ENCODE measurements at regions not wholly inside any gene's neighbourhood (a gene's known extent, or its start where the extent isn't known, plus 50 kb on each side); places are given as distances from the start of the nearest gene placed in this dataset.
"Not testable (repeated sequence)": the region's sequence is repeated elsewhere in the genome, so short reads cannot be mapped to it uniquely, and the experiment has no call there.

GRCh38 chr2:225806105-225806504 is 406.6 kb downstream of the NYAP2 start:
- Histone ChIP-seq H3K36me3 (replicated peaks; ENCODE audit: control insufficient read depth, insufficient read depth, low read length) (no peaks in the 10 kb centered on the region), H3K4me3 (ENCODE audit: insufficient read depth, low read depth, low read length) (no peak overlapping the region), H3K27me3 (ENCODE audit: control insufficient read depth, insufficient read depth, low read length) (no peaks in the 10 kb centered on the region)
- no peak for DNase-seq

DNA sequence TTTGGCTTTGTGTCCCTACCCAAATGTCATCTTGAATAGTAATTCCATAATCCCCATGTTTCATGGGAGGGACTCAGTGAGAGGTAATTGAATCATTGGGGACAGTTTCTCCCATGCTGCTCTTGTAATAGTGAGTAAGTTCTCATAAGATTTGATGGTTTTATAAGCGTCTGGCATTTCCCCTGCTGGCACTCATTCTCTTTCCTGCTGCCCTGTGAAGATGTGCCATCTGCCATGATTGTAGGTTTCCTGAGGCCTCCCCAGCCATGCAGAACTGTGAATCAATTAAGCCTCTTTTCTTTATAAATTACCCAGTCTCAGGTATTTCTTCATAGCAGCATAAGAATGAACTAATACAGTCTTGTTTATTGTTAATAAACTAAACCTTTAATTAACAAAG is 402.6 kb downstream of the NYAP2 start:
- DNase-seq; H3K36me3 ChIP-seq (replicated peaks; ENCODE audit: control insufficient read depth, insufficient read depth, low read length); H3K4me3 ChIP-seq (ENCODE audit: insufficient read depth, low read depth, low read length); H3K27me3 ChIP-seq (ENCODE audit: control insufficient read depth, insufficient read depth, low read length): not testable (repeated sequence)

GRCh38 chr2:225797394-225797793 is 397.9 kb downstream of the NYAP2 start:
- no peaks in the 10 kb centered on the region for H3K27me3 ChIP-seq (ENCODE audit: control insufficient read depth, insufficient read depth, low read length)
- no peak overlapping the region for H3K4me3 ChIP-seq (ENCODE audit: insufficient read depth, low read depth, low read length)
- no peaks in the 10 kb centered on the region for H3K36me3 ChIP-seq (replicated peaks; ENCODE audit: control insufficient read depth, insufficient read depth, low read length)
- DNase-seq, result no peak

DNA sequence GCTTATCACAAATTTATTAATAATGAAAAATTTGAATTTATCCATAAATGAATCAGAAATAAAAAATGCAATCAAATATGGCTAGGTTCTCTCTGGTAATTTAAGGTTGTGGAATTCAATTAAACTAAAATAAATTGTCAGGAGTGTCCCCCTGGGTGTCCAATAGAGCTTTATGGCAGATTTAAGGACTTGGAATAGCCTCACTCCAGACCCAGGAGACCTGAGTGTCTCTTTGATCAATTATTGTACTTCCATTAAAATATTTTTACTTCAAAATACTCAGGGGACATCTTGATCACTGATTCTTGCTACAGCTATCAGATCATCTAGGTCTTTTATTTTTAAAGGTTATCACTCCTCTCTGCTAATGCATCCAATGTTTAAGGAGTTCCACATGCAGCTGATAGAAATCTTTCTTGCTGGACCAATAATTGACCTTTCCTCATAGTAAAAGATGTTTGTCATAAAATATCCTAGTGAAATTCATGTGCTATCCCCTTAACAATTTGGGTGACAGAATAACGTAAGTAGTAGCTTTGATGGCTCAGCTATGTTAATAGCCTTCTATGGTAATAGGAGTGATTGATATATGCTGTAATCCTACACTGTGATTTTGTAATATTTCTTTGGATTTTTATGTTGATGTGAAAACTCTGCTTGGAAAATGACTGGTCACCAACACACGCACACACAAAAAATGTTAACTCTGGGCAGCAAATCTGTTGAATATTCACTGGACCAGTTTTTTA is 395.3 kb downstream of the NYAP2 start:
- H3K36me3 ChIP-seq (replicated peaks; ENCODE audit: control insufficient read depth, insufficient read depth, low read length), result no peaks in the 10 kb centered on the region
- no peak overlapping the region for H3K4me3 ChIP-seq (ENCODE audit: insufficient read depth, low read depth, low read length)
- DNase-seq, result no peak
- no peaks in the 10 kb centered on the region for H3K27me3 ChIP-seq (ENCODE audit: control insufficient read depth, insufficient read depth, low read length)

GRCh38 chr2:225793736-225794550 is 394.4 kb downstream of the NYAP2 start:
- no peak for DNase-seq
- H3K36me3 ChIP-seq (replicated peaks; ENCODE audit: control insufficient read depth, insufficient read depth, low read length), result no peaks in the 10 kb centered on the region
- no peak overlapping the region for H3K4me3 ChIP-seq (ENCODE audit: insufficient read depth, low read depth, low read length)
- H3K27me3 ChIP-seq (ENCODE audit: control insufficient read depth, insufficient read depth, low read length), result no peaks in the 10 kb centered on the region

- Histone ChIP-seq H3K36me3 (replicated peaks; ENCODE audit: control insufficient read depth, insufficient read depth, low read length) (no peaks in the 10 kb centered on the region), H3K27me3 (ENCODE audit: control insufficient read depth, insufficient read depth, low read length) (no peaks in the 10 kb centered on the region), H3K4me3 (ENCODE audit: insufficient read depth, low read depth, low read length) (no peak overlapping the region)
- no peak for DNase-seq
These were observed 389.1 kb downstream of the NYAP2 start for GRCh38 chr2:225788571-225789094.

GRCh38 chr2:225787497-225787896 is 388.0 kb downstream of the NYAP2 start:
- Histone ChIP-seq H3K36me3 (replicated peaks; ENCODE audit: control insufficient read depth, insufficient read depth, low read length) (no peaks in the 10 kb centered on the region), H3K27me3 (ENCODE audit: control insufficient read depth, insufficient read depth, low read length) (no peaks in the 10 kb centered on the region), H3K4me3 (ENCODE audit: insufficient read depth, low read depth, low read length) (no peak overlapping the region)
- DNase-seq, result no peak

DNA sequence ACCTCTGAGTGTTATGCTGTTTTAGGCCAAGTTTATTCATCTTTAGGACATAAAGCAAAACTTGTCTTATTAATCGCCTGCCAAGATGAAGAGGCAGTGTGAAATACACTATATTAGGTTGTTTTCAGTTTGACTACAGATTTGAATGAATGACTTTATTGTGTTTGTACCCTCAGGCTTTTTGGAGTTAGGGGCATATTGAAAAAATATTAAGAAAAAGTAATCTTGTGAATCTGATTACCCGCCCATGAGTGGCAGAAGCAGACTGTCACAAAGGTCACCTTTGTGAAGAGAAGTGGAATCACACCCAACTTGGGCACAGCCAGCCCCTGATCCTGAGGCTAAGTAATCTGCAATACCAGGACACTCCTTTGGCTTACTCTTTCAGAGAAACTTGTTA is 382.5 kb downstream of the NYAP2 start:
- Histone ChIP-seq H3K36me3 (replicated peaks; ENCODE audit: control insufficient read depth, insufficient read depth, low read length) (no peaks in the 10 kb centered on the region), H3K4me3 (ENCODE audit: insufficient read depth, low read depth, low read length) (no peak overlapping the region), H3K27me3 (ENCODE audit: control insufficient read depth, insufficient read depth, low read length) (no peaks in the 10 kb centered on the region)
- DNase-seq, result no peak

DNA sequence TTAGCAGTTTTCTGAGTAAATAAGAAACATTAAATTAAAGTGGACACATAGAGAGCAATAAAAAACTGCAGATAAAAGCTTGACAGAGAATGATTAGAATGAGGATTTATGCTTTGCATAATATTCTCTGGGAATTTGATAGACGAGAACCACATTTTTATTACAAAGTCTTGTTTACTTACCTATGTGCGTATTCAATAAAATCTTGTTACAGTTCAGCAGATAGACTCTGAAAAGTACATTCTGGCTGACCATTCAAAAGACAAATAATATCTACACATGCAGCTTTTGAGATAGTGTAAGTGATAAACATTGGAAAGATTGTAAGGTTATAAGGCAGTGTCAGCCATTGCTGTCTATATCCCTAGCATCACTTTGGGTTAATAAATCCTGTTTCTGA is 381.6 kb downstream of the NYAP2 start:
- no peaks in the 10 kb centered on the region for H3K27me3 ChIP-seq (ENCODE audit: control insufficient read depth, insufficient read depth, low read length)
- H3K4me3 ChIP-seq (ENCODE audit: insufficient read depth, low read depth, low read length), result no peak overlapping the region
- no peak for DNase-seq
- no peaks in the 10 kb centered on the region for H3K36me3 ChIP-seq (replicated peaks; ENCODE audit: control insufficient read depth, insufficient read depth, low read length)

DNA sequence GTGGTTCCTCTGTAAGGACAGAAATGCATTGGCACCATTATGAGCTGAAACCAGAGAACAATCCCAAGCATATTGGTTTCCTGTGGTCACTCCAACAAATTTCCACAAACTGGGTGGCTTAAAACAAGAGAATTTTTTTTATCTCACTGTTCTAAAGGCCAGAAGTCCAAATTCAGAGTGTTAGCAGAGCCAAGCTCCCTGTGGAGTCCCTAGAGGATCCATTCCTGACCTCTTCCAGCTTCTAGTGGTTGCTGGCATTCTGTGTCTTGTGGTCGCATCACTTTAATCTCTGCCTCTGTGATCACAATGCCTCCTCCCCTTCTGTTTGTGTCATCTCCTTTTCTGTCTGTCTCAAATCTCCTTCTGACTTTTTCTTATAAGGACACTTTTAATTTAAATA is 380.3 kb downstream of the NYAP2 start:
- Histone ChIP-seq H3K4me3 (ENCODE audit: insufficient read depth, low read depth, low read length) (no peak overlapping the region), H3K27me3 (ENCODE audit: control insufficient read depth, insufficient read depth, low read length) (no peaks in the 10 kb centered on the region), H3K36me3 (replicated peaks; ENCODE audit: control insufficient read depth, insufficient read depth, low read length) (no peaks in the 10 kb centered on the region)
- no peak for DNase-seq

DNA sequence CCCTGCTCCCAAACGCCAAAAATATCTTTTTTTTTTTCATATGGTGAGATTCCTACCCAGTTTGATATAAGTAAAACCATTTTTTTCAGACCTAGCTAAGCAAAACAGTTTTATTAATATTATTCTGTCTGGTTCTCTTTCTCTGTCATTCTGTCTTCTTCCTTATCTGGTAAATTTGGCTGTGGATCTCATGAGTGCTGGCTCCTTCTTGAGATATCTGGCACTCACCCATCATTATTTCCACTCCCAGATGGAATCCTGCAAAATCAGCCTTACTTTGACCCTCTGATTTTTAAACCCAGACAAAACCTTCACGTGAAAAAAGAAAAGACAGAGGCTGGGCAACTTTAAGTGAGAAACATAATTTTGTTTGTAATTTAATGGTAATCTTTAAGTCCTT is 373.6 kb downstream of the NYAP2 start:
- Histone ChIP-seq H3K27me3 (ENCODE audit: control insufficient read depth, insufficient read depth, low read length) (no peaks in the 10 kb centered on the region), H3K4me3 (ENCODE audit: insufficient read depth, low read depth, low read length) (no peak overlapping the region)

GRCh38 chr2:225771701-225772100 is 372.2 kb downstream of the NYAP2 start:
- Histone ChIP-seq H3K36me3 (replicated peaks; ENCODE audit: control insufficient read depth, insufficient read depth, low read length) (no peaks in the 10 kb centered on the region), H3K4me3 (ENCODE audit: insufficient read depth, low read depth, low read length) (no peak overlapping the region), H3K27me3 (ENCODE audit: control insufficient read depth, insufficient read depth, low read length) (no peaks in the 10 kb centered on the region)
- no peak for DNase-seq

More for the DNA sequence above, 373.6 kb downstream of the NYAP2 start:
- no peaks in the 10 kb centered on the region for H3K36me3 ChIP-seq (replicated peaks; ENCODE audit: control insufficient read depth, insufficient read depth, low read length)
- no peak for DNase-seq

GRCh38 chr2:225768741-225769140 is 369.2 kb downstream of the NYAP2 start:
- Histone ChIP-seq H3K27me3 (ENCODE audit: control insufficient read depth, insufficient read depth, low read length) (no peaks in the 10 kb centered on the region), H3K36me3 (replicated peaks; ENCODE audit: control insufficient read depth, insufficient read depth, low read length) (no peaks in the 10 kb centered on the region), H3K4me3 (ENCODE audit: insufficient read depth, low read depth, low read length) (no peak overlapping the region)
- DNase-seq, result no peak

DNA sequence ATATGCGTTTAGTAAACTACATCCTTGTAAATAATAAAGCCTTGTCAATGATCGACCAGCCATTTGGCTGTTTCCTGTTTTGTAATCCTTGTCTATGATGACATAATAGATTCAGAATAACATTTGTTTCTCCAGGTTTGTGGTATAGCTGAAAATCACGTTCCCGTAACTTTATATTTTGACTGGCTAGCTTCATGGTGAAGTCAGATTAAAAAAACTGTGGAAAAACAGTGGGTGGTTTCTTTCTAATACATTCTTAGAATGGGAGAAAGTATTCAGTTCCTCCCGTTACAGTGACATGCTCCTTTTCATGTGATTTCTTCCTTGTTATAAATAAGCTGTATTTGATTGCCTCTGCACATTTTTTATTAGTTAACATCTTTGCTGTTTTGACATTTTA is 366.9 kb downstream of the NYAP2 start:
- Histone ChIP-seq H3K27me3 (ENCODE audit: control insufficient read depth, insufficient read depth, low read length) (no peaks in the 10 kb centered on the region), H3K36me3 (replicated peaks; ENCODE audit: control insufficient read depth, insufficient read depth, low read length) (no peaks in the 10 kb centered on the region), H3K4me3 (ENCODE audit: insufficient read depth, low read depth, low read length) (no peak overlapping the region)
- DNase-seq, result no peak

DNA sequence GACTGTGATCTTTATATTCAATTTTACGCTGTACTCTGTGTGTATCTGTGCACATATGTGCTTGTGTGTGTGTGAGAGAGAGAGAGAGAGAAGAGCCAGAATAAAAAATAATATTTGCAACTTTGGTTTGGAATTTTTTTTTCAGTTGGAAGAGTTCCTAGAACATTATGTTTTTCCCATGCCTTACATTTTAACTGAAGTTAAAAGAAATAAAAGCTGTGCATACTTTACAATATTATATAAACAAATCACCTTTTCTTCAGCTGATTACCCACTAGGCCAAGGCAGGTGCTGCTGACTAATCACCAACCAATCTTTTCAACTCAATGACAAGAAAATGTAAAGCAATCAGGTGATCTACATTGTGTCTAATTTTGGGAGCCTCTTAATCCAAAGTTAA is 366.3 kb downstream of the NYAP2 start:
- Histone ChIP-seq H3K27me3 (ENCODE audit: control insufficient read depth, insufficient read depth, low read length) (no peaks in the 10 kb centered on the region), H3K4me3 (ENCODE audit: insufficient read depth, low read depth, low read length) (no peak overlapping the region), H3K36me3 (replicated peaks; ENCODE audit: control insufficient read depth, insufficient read depth, low read length) (no peaks in the 10 kb centered on the region)
- DNase-seq, result no peak
